NCI-H187 treated with DMSO at 0.1 percent for 48 hours (cell line): ENCODE measurements at regions not wholly inside any gene's neighbourhood (a gene's known extent, or its start where the extent isn't known, plus 50 kb on each side); places are given as distances from the start of the nearest gene placed in this dataset.
A peak's percentile ranks its signal among the peaks of the same experiment; 100 is the strongest.

ENCODE experiments used
- DNase-seq: peaks from one replicate; lab custom pipeline; 2025; lab: John Stamatoyannopoulos, UW

GRCh38 chr4:167290678-167291077, 56.4 kb upstream of the SPOCK3 start:
- DNase-seq: no peak

- DNase-seq: no peak
Observed at GRCh38 chr4:167308876-167309275, 74.6 kb upstream of the SPOCK3 start.

GRCh38 chr4:167321299-167321698, 87.0 kb upstream of the SPOCK3 start:
- no peak for DNase-seq

- DNase-seq: no peak
Observed at GRCh38 chr4:167339781-167340180, 105.5 kb upstream of the SPOCK3 start.

- DNase-seq: no peak
Observed at GRCh38 chr4:167359711-167360110, 125.4 kb upstream of the SPOCK3 start.

GRCh38 chr4:167379076-167379835, 145.0 kb upstream of the SPOCK3 start:
- DNase-seq: no peak

GRCh38 chr4:167380964-167381363, 146.7 kb upstream of the SPOCK3 start:
- no peak for DNase-seq

GRCh38 chr4:167383291-167383690, 149.0 kb upstream of the SPOCK3 start:
- DNase-seq: no peak

GRCh38 chr4:167397586-167397985, 163.3 kb upstream of the SPOCK3 start:
- DNase-seq: no peak

GRCh38 chr4:167399201-167399600, 164.9 kb upstream of the SPOCK3 start:
- no peak for DNase-seq

- no peak for DNase-seq
Observed at GRCh38 chr4:167406181-167406580, 171.9 kb upstream of the SPOCK3 start.

GRCh38 chr4:167415461-167415860, 181.2 kb upstream of the SPOCK3 start:
- no peak for DNase-seq

GRCh38 chr4:167419468-167420140, 185.3 kb upstream of the SPOCK3 start:
- DNase-seq: no peak

- no peak for DNase-seq
Observed at GRCh38 chr4:167421201-167421600, 186.9 kb upstream of the SPOCK3 start.

GRCh38 chr4:167424341-167425256, 190.3 kb upstream of the SPOCK3 start:
- no peak for DNase-seq

- DNase-seq: peak; percentile 5
Observed at GRCh38 chr4:167428156-167428555, 193.9 kb upstream of the SPOCK3 start.

- no peak for DNase-seq
Observed at GRCh38 chr4:167431371-167431770, 197.1 kb upstream of the SPOCK3 start.

- DNase-seq: no peak
Observed at GRCh38 chr4:167435786-167436185, 201.5 kb upstream of the SPOCK3 start.

- DNase-seq: no peak
Observed at GRCh38 chr4:167443841-167444240, 209.5 kb upstream of the SPOCK3 start.

GRCh38 chr4:167452922-167453430, 218.7 kb upstream of the SPOCK3 start:
- no peak for DNase-seq

GRCh38 chr4:167456619-167457018, 222.3 kb upstream of the SPOCK3 start:
- DNase-seq: no peak

- no peak for DNase-seq
Observed at GRCh38 chr4:167469436-167469835, 235.1 kb upstream of the SPOCK3 start.
